Right lobe of liver (tissue), 4 donors: ENCODE measurements at regions not wholly inside any gene's neighbourhood (a gene's known extent, or its start where the extent isn't known, plus 50 kb on each side); places are given as distances from the start of the nearest gene placed in this dataset.

Source experiments
- POLR2A ChIP-seq: fragments of 450-650 bp; IDR thresholded peaks from one replicate; pipeline ENCODE4 v1.6.1; 2017; ENCODE audit warnings: antibody characterized with exemption, mild to moderate bottlenecking
- TF ChIP-seq, protein P1 (sequence below), 4 donors: fragments of 200-600 bp in 3 of 4; fragments of 450-650 bp in 1 of 4; IDR thresholded peaks; one replicate each; pipeline versions ENCODE4 v1.5.1 to v1.8.0; 2016 to 2022; ENCODE audit warnings: antibody characterized with exemption in 4 of 4, mild to moderate bottlenecking in 2 of 4
- donor health status: DM: no; HTN: no; CAD: no.
- donor health status: DM: no; HTN: no; CAD: no.
- donor health status: DM: no; HTN: yes; CAD: no.

DNA sequence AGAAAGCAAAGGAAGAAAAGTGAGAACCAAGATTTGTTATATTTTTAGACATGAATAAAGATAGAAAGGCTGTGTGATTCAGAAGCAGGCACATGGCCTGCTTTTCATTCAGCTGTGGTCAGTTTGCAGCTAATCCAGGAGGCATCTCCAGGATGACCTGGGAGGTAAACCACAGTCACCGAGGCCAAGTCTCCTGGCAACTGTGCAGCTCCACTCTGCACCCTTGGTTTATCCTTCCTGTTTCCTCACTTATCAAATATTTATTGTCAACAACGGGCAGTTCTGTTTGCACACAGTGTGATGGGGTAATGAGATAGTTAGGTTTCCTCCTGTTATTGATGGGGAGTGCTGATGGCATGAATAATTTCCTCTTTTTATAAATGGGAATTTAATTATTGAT is 243.0 kb downstream of the PSAT1 start:
- TF ChIP-seq, protein P1, sequence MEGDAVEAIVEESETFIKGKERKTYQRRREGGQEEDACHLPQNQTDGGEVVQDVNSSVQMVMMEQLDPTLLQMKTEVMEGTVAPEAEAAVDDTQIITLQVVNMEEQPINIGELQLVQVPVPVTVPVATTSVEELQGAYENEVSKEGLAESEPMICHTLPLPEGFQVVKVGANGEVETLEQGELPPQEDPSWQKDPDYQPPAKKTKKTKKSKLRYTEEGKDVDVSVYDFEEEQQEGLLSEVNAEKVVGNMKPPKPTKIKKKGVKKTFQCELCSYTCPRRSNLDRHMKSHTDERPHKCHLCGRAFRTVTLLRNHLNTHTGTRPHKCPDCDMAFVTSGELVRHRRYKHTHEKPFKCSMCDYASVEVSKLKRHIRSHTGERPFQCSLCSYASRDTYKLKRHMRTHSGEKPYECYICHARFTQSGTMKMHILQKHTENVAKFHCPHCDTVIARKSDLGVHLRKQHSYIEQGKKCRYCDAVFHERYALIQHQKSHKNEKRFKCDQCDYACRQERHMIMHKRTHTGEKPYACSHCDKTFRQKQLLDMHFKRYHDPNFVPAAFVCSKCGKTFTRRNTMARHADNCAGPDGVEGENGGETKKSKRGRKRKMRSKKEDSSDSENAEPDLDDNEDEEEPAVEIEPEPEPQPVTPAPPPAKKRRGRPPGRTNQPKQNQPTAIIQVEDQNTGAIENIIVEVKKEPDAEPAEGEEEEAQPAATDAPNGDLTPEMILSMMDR (IDR thresholded peaks at IDR 0.05), result no peak
- TF ChIP-seq POLR2A, result no peak
